ENCODE measurements at regions not wholly inside any gene's neighbourhood (a gene's known extent, or its start where the extent isn't known, plus 50 kb on each side); places are given as distances from the start of the nearest gene placed in this dataset.

GRCh38 chr7:47125529-47125928, 456.4 kb downstream of the TNS3 start:
- TF ChIP-seq POLR2A (IDR thresholded peaks at IDR 0.05) (no peak), CTCF (IDR thresholded peaks at IDR 0.05) (no peak)
